Choroid plexus epithelial cell (primary cell): ENCODE measurements at regions not wholly inside any gene's neighbourhood (a gene's known extent, or its start where the extent isn't known, plus 50 kb on each side); places are given as distances from the start of the nearest gene placed in this dataset.

ENCODE experiments used
- DNase-seq: peaks from one replicate; pipeline ENCODE4 v3.0.0-alpha.2; 2010; ENCODE audit warnings: low read depth
- H3K4me3 ChIP-seq: 2 replicates; pipeline ENCODE4 v1.5.1; 2011; ENCODE audit warnings: low read depth, mild to moderate bottlenecking, control low read depth, low read length, moderate library complexity
- TF ChIP-seq, protein P1 (sequence below): conservative IDR thresholded peaks from 2 replicates; pipeline ENCODE4 v1.5.1; 2011; ENCODE audit warnings: low read depth, mild to moderate bottlenecking, control low read depth, inconsistent platforms, low read length, moderate library complexity

DNA sequence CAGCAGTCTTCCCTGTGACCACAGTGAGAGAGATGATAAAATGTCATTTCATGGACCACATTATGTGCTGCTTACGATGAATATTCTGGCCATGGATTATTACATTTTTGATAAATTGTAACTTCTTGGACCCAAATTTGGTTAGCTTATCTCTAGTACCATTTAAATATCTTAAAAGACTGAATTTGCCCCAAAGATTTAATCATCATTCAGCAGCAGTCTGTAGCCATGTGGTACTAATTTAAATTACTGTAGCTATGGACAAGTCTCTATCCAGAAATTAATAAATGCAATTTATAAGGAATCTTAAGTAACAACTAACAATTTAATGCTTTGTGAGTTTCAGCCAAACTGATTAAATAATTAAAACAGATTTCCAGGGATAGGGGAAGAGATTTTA lies 644.9 kb upstream of the FANCL start:
- H3K4me3 ChIP-seq: no peak overlapping the region
- no peak for DNase-seq
- TF ChIP-seq, protein P1, sequence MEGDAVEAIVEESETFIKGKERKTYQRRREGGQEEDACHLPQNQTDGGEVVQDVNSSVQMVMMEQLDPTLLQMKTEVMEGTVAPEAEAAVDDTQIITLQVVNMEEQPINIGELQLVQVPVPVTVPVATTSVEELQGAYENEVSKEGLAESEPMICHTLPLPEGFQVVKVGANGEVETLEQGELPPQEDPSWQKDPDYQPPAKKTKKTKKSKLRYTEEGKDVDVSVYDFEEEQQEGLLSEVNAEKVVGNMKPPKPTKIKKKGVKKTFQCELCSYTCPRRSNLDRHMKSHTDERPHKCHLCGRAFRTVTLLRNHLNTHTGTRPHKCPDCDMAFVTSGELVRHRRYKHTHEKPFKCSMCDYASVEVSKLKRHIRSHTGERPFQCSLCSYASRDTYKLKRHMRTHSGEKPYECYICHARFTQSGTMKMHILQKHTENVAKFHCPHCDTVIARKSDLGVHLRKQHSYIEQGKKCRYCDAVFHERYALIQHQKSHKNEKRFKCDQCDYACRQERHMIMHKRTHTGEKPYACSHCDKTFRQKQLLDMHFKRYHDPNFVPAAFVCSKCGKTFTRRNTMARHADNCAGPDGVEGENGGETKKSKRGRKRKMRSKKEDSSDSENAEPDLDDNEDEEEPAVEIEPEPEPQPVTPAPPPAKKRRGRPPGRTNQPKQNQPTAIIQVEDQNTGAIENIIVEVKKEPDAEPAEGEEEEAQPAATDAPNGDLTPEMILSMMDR: no peak

DNA sequence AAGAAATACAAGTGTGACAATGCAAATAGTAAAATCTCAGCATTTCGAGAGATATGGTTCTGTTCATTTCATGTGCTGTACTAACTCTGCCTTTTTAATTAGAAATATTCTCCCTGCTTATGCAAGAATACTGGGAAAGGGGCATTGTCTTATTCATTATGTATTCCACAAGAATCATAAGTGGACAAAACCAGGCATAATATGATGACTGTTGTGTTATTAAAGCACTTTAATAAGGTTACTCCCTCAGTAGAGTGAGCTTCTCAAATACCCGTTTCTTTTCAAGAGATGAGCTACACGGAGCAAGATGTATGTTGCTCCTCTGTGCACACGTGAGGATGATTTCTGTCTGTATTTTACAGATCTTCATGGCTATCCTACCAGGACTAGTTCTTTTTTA lies 638.7 kb upstream of the FANCL start:
- DNase-seq: no peak
- no peak overlapping the region for H3K4me3 ChIP-seq
- TF ChIP-seq, protein P1: no peak

DNA sequence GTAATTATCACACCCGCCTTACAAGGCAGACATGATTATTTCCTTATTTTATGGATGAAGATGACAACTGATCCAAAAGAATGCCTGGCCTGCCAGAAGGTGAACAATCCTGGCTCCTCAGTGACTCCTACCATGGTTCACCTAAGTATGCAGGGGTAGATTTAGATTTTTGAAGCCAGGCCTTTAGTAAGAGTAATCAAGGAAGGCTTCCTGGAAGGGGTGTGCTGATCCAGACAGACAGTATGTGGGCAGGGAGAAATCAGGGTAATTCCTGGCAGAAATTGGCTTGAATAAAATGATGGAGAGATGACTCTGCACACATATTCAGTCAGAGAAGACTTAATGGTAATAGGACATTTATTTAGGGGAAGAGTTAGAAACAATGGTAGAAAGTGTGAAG lies 637.7 kb upstream of the FANCL start:
- H3K4me3 ChIP-seq: no peak overlapping the region
- TF ChIP-seq, protein P1: no peak
- no peak for DNase-seq

DNA sequence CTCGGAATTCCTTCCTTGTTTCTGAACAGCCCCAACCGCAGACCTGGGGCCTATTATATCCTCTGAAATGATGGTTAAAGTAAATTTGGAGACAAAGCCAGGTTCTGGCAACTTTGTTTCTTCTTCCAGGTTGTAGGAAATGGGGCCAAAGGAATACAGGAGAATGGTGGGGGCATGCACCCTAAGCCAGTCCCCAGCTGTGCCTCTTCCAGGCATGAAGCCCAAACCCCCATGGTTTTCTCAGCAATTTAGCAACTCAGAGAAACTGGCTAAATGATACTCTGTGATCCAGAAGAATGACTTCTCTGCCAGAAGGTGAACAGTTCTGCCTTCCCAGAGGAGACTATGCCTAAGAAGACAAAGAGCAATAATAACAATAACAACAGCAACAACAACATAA lies 635.0 kb upstream of the FANCL start:
- TF ChIP-seq, protein P1: no peak
- no peak overlapping the region for H3K4me3 ChIP-seq
- DNase-seq: no peak

DNA sequence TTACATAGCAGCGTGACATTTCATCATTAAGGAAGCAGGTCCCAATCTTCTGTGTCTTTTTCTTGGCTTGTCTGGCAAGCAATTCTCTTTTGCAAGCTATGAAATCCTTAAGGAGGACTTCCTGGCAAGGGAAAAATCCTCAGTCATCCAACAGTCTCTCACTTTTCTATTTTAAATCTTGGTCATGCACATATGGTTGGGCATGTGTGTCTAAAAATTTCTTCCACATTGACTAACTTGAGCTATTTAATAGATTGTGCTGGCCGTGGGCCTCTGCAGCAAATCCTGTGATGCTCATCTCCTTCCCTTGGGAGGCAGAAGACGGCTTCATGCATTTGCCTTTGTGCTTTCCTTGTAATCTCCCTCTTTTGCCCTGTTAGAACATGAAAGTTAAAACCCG lies 634.3 kb upstream of the FANCL start:
- DNase-seq: no peak
- TF ChIP-seq, protein P1: no peak
- H3K4me3 ChIP-seq: no peak overlapping the region

DNA sequence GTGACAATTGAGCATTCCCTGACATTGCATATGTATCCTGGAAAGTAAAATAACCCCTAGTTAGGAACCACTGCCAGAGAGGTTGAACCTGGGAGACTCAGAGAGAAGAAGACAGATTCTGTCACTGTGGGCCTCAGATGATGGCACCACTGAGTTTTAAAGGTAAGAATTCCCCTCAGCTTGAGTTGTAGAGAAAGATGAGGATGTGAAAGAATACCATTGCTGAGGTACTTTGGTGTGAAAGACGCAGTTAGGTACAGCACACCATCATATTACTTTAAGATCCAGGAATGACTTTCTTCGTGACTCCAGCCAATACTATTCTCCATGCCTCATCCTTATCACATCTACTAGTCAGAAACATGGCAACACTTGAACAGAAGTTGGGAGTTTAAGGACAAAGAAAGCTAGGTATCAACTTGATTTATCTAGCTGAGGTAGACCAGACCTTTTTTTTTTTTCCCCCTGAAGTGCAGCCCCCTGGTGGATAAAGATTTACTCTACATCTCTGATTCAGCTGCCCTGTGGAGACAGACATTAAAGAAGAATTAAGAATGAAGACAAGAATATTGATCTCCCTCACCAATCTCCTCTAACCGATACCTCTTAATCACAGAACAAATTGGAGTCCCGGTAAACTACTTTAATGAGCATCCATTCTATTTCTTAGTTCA lies 630.5 kb upstream of the FANCL start:
- TF ChIP-seq, protein P1: peak; percentile 41
- peak; percentile 16 for DNase-seq
- H3K4me3 ChIP-seq: no peak overlapping the region

DNA sequence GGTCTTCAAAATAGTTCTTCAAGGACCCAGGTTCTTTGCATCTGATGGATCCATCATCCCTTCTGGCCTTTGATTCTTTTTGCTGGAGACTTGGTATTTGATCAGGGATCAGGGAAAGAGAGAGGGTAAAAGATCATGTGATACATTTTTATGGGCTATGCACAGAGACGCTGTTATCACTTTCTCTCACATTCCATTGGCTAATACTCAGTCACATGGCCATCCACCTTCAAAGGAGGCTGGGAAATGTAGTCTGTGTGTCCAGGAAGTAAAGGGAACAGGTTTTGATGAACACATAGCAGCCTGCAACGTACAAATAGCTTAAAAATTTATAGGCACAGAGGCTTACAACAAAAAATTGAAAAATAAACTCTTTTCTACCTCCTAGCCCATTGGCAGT lies 629.6 kb upstream of the FANCL start:
- no peak overlapping the region for H3K4me3 ChIP-seq
- DNase-seq: peak; percentile 7
- TF ChIP-seq, protein P1: no peak
